ENCODE measurements at regions not wholly inside any gene's neighbourhood (a gene's known extent, or its start where the extent isn't known, plus 50 kb on each side); places are given as distances from the start of the nearest gene placed in this dataset.

- TF ChIP-seq CTCF (IDR thresholded peaks at IDR 0.05): no peak
These were observed 133.8 kb upstream of the EMCN start for GRCh38 chr4:100651499-100652175.

- TF ChIP-seq CTCF (IDR thresholded peaks at IDR 0.05): no peak
These were observed 131.6 kb upstream of the EMCN start for GRCh38 chr4:100649417-100649816.

GRCh38 chr4:100644150-100644549, 126.3 kb upstream of the EMCN start:
- TF ChIP-seq CTCF (IDR thresholded peaks at IDR 0.05): no peak

- TF ChIP-seq CTCF (IDR thresholded peaks at IDR 0.05): no peak
These were observed 123.5 kb upstream of the EMCN start for GRCh38 chr4:100641336-100641735.

GRCh38 chr4:100635899-100636298, 118.1 kb upstream of the EMCN start:
- no peak for TF ChIP-seq CTCF (IDR thresholded peaks at IDR 0.05)

- no peak for TF ChIP-seq CTCF (IDR thresholded peaks at IDR 0.05)
These were observed 115.4 kb upstream of the EMCN start for GRCh38 chr4:100633269-100633668.

GRCh38 chr4:100632163-100632562, 114.3 kb upstream of the EMCN start:
- no peak for TF ChIP-seq CTCF (IDR thresholded peaks at IDR 0.05)

All from LNCAP (cell line).